ENCODE measurements at regions not wholly inside any gene's neighbourhood (a gene's known extent, or its start where the extent isn't known, plus 50 kb on each side); places are given as distances from the start of the nearest gene placed in this dataset.
A peak's percentile ranks its signal among the peaks of the same experiment; 100 is the strongest.

DNA sequence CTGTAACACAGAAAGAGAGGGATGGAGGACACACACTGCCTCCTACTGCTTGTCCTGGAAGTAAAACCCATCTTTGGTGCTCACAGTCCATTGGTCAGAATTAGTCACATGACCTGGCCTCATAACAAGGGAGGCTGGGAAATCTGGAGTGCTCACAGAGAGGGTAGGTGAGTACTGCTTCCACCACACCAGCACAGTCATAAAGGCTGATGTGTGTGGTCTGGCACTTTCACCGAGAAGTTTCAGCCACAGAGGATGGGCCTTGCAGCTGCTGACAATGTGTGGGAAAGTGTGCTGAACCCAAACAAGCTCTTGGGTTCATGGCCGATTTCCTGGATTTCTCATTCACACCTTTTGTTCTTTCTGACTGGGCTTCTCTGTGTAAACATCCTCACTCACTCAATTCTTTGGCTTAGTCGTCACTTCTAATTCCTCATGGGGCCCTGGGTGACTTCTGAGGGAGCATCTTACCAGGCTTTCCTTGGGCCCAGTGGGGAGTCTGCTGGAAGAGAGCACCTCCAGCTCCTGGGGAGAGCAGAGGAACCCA is 100.7 kb downstream of the ASB7 start:
- peak; percentile 24 for DNase-seq

DNA sequence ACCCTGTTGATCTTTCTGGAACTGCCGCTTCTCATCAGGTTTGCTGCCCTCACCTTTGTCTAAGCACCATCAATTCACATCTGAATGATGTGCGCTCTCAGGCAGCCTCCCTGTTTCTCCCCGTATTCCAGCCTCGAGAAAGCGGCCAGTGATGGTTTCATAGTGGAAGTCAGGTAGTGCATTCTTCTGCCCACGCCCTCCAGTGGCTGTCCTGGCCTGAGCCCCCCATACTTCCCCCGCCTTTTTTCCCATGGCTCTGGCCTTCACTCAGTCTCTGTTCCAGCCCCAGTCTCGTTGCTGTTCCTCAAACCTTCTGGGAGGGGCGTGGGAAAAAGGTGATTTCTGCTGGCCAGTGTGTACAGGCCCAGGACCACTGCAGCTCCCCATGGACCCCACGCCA is 101.3 kb downstream of the ASB7 start:
- DNase-seq: no peak

GRCh38 chr15:100704281-100705055 is 102.1 kb downstream of the ASB7 start:
- DNase-seq: no peak

- no peak for DNase-seq
These were observed 102.7 kb downstream of the ASB7 start for GRCh38 chr15:100705065-100705464.

- DNase-seq: no peak
These were observed 103.5 kb downstream of the ASB7 start for GRCh38 chr15:100705841-100706240.

GRCh38 chr15:100707229-100707628 is 104.8 kb downstream of the ASB7 start:
- no peak for DNase-seq

DNA sequence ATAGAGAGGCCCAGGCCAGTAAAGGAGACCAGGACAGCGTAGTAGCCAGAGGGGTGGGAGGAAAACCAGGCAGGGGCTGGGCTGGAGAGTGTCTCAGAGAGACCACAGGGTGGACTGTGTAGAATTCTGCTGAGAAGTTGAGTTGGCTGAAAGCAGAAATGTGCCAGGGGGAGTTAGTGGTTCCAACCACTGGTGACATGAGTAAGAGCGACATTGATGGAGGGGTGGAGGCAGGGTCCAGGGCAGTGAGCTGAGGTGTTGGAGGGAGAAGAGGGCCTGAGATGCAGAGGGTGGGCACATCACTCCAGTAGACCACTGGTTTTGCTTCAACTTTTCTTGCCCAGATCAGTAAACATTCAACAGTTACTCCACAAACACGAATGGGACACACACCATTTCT is 106.5 kb downstream of the ASB7 start:
- DNase-seq: no peak

DNA sequence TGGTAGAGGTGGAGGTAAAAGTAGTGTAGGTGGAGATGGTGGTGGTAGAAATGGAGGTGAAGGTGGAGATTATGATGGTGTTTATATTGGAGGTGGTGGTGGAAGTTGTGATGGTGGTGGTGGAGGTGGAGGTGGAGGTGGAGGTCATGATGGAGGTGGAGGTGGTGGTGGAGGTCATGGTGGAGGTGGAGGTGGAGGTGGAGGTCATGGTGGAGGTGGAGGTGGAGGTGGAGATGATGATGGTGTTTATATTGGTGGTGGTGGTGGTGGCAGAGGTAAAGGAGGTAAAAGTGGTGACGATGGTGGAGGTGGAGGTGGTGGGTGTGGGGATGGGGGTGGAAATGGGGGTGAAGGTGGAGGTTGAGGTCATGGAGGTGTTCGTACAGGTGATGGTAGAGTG is 107.8 kb downstream of the ASB7 start:
- no peak for DNase-seq

GRCh38 chr15:100710744-100711515 is 108.5 kb downstream of the ASB7 start:
- no peak for DNase-seq

DNA sequence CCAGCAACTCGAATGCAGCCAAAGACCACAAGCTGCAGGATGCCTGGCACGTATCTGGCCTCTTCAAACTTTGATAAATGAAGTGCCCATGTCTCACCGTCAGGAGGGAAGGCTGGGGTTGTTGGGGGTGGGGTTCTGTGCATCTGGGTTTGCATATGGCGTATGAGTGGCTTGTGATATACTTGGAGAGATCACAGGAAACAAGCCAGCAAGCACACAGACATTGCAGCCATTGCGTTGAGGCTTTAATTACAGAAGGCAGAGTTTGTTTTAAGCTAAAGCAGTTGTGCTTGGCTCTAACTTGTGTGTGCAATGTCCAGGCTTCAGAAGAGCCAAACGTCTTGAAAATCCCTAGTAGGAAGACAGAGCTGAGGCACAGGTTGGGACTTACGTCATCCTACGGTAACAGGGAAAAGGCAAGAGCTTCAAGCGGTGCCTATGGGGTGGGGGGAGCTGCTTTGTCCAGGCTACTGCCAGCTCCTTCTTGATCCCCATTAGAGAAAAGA is 109.2 kb downstream of the ASB7 start:
- DNase-seq: no peak

DNA sequence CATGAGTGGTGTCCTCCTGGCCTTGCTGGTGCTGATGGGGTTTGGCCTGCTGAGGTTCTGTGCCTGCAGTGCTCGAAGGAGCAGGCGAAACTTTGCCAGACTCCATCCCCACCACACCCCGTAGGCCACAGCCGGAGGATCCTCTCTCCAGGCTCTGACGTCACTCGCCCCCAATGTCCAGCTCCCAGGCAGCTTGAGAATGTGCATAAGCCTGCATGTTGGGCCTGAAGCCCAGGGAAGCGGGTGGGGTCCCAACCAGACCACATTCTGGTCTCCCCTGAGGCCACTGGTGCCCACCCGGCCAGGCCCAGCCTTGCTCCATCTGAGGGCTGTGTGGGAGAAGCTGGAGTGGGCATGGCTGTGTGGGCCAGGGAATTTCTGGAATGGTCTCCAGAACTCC is 109.8 kb downstream of the ASB7 start:
- DNase-seq: no peak

GRCh38 chr15:100713163-100713867 is 110.9 kb downstream of the ASB7 start:
- DNase-seq: no peak

DNA sequence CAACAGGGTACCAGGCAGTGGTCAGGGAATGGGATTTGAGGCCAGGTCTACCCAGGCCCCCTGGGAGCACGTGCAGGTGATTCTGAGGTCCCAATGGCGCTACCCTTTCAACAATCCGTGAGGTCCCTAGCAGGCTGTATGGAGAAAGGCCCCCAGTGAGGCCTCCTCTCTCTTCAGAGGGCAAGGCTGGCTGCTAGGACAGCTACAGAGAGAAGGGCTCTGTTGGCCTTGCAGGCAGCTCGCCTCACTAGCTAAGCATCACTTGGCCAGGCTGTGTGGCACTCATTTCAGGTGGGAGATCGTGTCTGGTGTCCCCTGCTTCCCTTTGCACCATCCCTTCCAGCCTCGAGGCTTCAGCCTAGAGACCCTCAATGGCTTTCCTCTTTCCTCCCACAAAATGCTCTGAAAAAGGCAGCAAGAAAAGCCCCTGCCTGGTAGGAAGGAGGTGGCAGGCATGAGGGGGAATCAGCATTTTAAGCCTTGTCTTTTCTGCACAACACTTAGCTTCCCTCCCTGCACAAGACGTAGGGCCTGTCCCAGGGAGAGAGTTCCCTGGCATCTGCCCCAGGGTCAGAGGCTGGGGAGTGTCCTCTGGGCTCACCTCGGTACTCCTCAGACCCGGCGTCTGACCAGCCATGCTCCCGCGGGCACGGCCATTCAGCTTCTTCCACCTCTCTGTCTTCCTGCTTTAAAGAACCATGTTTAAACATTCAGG is 111.8 kb downstream of the ASB7 start:
- no peak for DNase-seq

- DNase-seq: no peak
These were observed 112.5 kb downstream of the ASB7 start for GRCh38 chr15:100714749-100715342.

DNA sequence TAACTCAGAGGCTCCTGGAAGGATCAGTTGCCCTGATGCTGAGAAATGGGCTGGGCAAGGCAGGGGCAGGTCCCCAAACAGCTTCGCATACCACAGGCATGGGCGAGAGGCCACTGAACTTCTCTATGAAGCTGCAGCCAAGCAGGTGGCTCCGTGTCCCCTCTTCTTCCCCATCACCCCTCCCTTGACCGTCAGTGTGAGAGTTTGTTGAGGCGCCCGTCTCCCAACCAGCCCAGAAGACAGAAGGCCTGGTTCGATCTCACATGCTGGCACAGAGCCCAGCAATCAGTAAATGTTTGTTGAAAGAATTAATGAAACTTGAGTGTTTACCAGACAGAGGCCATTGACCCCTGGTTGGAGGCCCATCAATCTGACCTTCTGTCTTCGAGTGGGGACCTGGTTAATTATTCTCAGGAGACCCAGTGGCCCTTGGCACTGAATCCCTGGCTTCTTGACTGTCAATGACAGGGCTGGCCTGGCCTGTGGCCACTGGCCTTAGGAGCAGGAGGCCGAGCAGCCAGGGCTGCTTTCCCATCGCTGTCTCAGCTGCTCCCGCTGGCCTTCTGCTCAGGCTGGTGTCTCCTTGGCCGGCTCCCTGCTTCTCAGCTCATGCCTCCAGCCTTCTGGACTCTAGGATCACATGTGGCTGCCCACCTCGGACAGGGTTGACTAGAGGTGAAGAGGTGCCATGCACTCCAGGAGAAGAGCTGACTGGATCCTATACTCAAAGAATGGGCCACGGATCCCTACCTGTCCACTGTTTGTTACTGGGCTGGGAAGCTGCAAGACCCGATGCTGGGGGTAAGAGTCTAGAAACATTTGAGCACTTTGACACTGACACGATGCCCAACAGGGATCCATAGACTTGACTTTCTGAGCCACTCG is 113.4 kb downstream of the ASB7 start:
- DNase-seq: no peak

DNA sequence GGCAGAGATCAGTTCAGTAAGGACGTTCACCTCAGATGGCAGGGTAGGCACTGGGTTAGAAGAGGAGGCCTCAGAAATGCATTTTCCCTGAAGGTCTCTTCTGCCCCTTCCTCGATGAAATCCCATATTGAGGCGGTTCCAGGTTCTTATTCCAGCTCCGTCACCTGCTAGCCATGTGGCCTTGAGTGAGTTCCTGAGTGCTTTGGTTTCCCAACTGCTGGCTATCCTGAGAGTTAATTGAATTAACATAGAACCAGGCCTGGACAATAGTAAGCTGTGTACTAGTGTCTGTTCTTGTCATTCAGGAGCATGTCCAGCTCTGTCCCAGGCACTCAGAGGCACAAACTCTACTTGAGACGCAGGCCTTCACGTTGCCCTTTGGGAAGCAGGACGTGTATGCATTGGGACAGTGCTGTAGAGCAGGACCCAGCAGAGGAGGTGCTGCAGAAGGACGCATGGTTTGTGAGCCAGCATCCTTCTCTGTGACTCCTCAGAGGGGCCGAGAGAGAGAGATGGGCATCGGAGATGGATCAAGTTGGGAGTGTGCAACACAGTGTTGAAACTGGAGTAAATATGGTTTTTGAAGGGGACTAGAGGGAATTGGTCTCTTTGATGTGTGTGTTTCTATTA is 114.2 kb downstream of the ASB7 start:
- no peak for DNase-seq

GRCh38 chr15:100717596-100717995 is 115.2 kb downstream of the ASB7 start:
- no peak for DNase-seq

- no peak for DNase-seq
These were observed 115.9 kb downstream of the ASB7 start for GRCh38 chr15:100718075-100718980.

DNA sequence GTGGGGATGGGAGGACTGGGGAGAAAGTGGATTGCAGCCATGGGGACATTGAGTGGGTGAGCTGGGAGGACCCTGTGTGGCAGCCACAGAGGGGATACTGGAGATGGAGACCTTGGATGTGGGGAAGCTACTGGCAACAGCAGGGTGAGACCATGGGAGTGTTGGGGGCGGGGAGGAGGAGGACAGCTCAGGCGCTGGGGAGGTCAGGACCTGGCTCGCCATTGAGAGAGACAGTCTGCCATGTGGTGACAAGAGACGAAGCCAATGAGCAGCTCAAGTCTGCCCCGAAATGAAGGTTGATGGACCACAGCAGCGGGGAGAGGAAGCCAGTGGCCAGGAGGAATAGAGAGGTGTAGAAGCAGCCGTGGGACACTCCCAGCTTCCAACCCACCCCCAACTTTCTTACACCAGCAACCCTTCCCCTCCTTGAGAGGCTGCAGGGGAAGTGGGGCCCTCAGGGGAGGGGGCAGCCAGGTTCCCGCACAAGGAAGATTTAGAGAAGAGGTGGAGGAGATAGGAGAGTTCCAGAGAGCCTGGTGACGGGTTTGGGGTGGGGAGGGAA is 118.1 kb downstream of the ASB7 start:
- no peak for DNase-seq

Measured in stimulated activated CD4-positive, alpha-beta T cell treated with anti-CD3 and anti-CD28 coated beads, Interleukin-2, amount 100 ng/mL, for 48 hours (primary cell).